NAMALWA (cell line): ENCODE measurements at regions not wholly inside any gene's neighbourhood (a gene's known extent, or its start where the extent isn't known, plus 50 kb on each side); places are given as distances from the start of the nearest gene placed in this dataset.

Experiments
- DNase-seq: peaks from one replicate; pipeline ENCODE4 v3.0.0-alpha.2; 2015; ENCODE audit warnings: low spot score

GRCh38 chr16:72270531-72270930 lies 98.6 kb upstream of the PMFBP1 start:
- DNase-seq, result no peak

- no peak for DNase-seq
Observed at GRCh38 chr16:72266836-72267235, 94.9 kb upstream of the PMFBP1 start.

DNA sequence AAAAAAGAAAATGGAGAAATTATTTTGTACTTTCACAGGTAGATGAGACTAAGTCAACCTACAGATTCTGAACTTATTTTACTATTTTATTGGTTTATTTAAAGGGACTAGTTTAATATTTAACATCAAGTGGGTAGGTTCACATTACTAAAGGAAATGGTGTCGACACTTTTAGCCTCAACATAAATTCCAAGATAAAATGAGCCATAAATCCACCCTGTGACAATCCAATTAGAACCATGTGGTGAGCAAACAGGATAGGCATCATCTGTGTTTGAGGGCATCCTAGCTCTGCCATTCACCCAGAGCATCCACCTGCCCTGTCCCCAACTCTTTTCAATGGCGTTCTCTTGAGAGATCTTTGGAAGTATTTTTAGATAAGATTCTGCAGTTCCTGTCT lies 92.8 kb upstream of the PMFBP1 start:
- DNase-seq, result no peak

DNA sequence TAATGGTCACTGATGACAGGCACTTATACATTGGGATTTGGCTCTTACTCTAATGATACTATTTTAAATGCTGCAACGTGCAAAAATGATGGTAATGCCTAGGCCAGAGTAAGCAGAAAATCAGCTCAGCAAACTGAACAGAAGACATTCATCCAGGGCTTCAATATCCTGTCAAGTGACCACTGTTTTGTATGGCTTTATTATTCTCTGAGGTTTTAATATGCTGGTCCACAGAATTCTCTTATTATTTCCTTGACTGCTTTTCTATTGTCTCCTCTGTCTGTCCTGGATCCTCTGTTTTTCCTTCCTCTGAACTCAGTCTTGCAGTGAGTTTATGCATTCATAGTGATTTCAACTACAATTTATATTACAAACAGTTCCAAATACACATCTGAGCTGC lies 90.8 kb upstream of the PMFBP1 start:
- DNase-seq, result no peak

DNA sequence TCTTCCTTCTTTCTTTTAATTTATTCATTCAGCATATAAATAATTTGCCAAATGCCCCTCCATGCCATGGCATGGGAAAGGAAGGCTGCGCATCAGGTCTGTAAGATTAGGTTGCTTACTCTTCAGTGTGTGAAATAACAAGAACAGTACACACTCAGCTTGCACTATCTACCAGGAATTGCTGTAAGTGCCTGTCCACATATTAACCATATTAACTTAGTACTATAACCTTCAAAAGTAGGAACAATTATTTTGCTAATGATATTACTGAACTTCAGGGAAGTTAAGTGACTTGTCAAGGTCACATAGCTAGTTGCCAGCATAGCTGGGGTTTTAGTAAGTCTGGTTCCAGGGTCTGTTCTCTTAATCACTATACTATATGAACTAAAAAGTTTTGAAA lies 89.2 kb upstream of the PMFBP1 start:
- DNase-seq, result no peak

DNA sequence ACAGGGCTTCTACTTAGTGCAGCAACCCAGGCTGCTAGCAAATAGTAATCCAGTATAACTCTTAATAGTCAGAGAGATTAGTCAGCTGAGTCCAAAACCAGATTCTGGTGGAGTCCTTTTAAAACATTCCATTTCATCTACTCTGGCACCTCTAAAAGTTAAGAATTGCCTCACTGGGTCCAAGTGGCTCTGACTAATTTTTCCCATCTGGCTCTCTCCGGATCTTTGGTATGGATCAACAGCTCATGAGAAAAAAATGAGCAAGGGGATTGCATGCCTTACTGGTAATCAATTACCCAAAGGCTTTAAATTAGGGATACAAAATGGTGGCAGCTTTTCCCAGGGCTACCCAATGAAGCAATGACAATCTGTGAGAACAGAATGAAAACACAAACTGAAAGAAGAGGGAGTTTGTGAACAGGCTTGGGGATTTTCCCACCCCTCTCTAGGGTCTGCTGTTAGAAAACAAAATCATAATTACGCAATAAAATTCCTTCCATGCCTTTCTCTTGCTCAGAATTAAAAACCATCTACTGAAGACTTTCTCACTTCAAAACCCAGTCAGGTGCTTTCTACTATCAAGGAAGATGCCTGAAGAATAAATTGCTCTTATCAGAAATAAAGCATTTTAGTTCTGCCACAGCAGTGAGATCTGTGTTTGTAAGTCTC lies 84.6 kb upstream of the PMFBP1 start:
- no peak for DNase-seq

GRCh38 chr16:72255786-72256185 lies 83.8 kb upstream of the PMFBP1 start:
- no peak for DNase-seq

DNA sequence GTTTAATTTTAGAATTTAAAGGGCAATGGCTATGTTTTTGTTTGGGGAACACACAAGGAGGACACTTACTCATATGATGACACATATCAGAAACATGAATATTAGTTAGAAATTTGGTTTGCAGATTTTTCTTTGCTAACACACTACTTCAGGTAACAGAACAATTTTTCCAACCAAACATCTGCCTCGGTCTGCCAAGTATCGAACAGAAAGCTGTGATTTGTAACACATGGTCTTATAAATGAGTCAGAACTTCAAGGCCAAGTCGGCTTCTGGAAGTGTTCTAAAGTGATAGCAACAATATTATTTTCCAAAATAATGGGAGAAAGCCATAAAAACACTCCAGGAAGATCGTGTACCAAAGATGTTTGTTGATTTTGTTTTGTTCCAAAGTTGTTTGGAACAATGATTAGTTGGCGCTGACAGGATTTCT lies 75.9 kb upstream of the PMFBP1 start:
- DNase-seq, result no peak

GRCh38 chr16:72246423-72246822 lies 74.5 kb upstream of the PMFBP1 start:
- DNase-seq, result no peak

DNA sequence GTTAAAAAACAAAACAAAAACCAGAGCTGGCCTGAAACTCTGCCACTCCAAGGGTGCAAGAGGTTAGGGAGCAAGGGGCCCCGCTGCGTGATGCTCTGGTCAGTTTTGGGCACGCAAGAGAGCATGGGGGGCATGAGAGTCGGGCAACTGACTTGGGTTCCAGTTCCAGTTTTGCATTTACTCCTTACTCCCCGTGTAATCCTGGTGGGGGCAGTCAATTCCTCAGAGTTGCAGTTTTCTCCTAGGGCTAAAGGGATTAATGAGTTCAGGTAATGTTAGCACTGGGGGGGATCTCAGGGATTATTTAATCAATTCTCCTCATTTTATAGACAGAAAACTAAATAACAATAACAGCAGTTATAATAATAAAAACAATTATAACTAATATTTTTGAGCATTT lies 72.9 kb upstream of the PMFBP1 start:
- DNase-seq, result no peak

GRCh38 chr16:72243621-72244020 lies 71.7 kb upstream of the PMFBP1 start:
- no peak for DNase-seq

DNA sequence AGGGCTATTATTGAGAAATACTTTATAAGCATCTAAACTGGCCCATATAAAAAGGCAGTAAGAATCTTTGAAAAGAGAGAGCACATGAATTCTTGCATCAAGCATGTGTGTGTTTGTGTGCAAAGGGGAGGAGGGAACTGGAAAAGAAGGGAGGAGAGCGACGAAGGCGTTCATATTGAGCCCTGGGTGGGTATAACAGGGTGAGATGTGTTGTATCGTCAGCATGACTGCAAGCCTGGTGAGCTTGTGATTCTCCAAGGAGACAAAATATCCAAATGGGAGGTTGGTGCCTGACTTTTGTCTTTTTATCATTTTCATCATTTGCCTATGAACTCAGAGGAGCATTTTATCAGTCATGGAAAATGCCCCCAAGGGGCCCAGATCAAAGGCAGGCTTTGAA lies 70.8 kb upstream of the PMFBP1 start:
- DNase-seq, result no peak

GRCh38 chr16:72241930-72242329 lies 70.0 kb upstream of the PMFBP1 start:
- DNase-seq, result peak; percentile 38

DNA sequence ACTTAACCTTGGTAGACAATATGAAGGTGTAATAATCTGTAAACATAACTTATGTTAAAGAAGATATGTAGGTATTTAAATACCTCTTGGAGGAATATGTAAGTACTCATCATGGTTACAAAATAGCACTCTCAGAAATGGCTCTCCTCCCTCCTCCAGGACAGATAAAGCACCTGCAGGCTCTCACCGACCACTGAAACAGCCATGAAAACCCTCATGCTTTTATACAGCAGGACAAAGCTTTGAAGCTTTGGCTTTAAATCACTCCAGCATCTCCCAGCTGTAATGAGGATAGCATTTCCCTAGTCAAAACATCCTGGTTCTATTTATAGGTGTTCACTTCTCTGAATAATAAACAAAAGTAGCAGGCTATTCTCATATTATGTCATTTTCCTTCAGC lies 69.1 kb upstream of the PMFBP1 start:
- DNase-seq, result no peak

DNA sequence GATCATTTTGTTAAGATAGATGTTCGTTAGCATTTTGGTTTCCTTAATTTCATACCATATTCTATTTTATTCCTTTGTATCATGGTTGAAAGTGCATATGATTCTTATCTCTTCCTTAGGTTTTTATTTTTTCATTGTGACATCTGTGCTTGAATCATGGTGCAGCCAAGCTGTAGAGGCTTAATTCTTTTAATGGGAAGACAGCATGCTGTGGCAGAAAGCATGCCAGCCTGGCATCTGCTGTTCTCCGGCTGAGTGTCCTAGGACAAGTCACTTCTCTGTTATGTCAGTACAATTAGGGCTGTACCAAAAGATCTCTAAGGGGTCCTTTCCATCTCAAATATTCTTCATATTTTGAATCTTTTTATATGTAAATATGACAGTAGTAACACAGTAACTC lies 68.5 kb upstream of the PMFBP1 start:
- DNase-seq, result no peak

DNA sequence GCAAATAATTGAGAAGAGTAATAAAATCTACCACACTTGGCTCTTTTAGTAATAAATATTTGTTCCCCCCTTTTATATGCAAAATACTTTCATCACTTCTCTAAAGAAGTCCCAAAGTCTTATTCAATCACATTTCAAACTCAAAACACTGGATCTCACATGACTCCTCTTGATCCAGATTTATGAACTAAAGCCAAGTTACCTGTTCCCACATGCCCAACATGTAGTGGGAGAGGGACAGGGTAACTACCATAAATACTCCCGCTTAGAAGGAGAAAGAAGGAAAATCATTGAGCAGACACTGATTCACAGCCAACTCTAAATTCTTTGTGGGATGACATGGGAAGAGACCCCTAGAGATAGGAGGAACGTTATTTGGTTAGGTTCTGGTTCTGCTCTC lies 64.9 kb upstream of the PMFBP1 start:
- no peak for DNase-seq

DNA sequence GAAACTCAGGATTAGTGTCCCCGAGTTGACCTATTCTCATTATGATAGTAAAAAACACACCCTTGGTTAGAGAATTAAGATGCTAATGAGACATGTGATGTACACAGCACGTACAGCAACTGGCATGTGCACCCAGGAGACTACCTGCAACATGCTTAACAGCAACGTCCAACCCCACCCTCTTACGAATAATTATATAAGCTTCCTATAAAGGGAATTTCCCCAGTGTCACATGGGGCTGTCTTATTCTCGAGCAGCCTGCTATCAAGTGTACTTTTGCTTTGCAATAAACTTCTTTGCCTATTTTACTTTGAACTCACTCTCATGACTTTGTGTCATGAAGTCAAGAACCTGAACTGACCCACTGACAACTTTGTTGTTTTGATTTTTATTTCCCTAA lies 62.4 kb upstream of the PMFBP1 start:
- no peak for DNase-seq

- DNase-seq, result no peak
Observed at GRCh38 chr16:72228014-72228413, 56.1 kb upstream of the PMFBP1 start.

DNA sequence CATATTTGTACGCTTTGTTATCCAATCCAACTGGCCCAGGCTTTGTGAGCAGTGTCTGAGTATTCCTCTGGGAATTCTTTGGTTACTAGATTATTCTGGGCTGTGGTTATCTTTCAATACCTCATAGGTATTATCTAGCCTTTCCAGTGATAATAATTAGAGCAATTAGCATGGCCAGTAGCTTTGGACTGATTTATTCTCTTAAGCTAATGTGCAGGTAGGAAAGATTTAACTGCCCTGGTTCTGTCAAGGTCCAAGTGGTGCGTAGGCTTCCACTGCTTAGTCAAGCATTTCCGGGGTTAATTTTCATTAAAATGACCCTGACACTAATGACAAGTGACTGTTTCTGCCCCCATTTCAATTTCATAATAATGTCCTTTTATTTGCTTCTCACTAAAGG lies 54.2 kb upstream of the PMFBP1 start:
- no peak for DNase-seq

- no peak for DNase-seq
Observed at GRCh38 chr16:72224260-72224768, 52.4 kb upstream of the PMFBP1 start.

DNA sequence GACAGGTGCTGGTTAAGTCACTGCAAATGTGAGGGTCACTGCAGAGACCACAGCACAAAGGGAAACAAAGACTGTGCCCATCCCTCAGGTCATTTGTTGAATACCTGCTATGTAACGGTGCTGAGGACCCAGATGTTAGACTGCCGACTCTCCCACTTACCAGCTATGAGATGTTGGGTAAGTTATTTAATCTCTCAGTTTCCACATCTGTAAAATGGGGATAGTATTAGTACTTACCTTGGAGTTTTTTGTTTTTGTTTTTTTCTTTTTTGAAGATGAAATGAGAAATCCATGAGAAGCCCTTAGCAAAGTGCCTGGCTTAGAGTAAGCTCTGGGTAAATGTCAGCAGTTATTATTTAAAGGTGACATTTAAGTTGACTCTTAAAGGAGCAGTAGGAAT lies 50.5 kb upstream of the PMFBP1 start:
- DNase-seq, result no peak
